ENCODE measurements at regions not wholly inside any gene's neighbourhood (a gene's known extent, or its start where the extent isn't known, plus 50 kb on each side); places are given as distances from the start of the nearest gene placed in this dataset.
"Not testable (repeated sequence)": the region's sequence is repeated elsewhere in the genome, so short reads cannot be mapped to it uniquely, and the experiment has no call there.

- not testable (repeated sequence) for DNase-seq
Observed at GRCh38 chr1:121006826-121007225, 117.3 kb downstream of the PPIAL4A start.

- not testable (repeated sequence) for DNase-seq
Observed at GRCh38 chr1:121007755-121008154, 118.2 kb downstream of the PPIAL4A start.

DNA sequence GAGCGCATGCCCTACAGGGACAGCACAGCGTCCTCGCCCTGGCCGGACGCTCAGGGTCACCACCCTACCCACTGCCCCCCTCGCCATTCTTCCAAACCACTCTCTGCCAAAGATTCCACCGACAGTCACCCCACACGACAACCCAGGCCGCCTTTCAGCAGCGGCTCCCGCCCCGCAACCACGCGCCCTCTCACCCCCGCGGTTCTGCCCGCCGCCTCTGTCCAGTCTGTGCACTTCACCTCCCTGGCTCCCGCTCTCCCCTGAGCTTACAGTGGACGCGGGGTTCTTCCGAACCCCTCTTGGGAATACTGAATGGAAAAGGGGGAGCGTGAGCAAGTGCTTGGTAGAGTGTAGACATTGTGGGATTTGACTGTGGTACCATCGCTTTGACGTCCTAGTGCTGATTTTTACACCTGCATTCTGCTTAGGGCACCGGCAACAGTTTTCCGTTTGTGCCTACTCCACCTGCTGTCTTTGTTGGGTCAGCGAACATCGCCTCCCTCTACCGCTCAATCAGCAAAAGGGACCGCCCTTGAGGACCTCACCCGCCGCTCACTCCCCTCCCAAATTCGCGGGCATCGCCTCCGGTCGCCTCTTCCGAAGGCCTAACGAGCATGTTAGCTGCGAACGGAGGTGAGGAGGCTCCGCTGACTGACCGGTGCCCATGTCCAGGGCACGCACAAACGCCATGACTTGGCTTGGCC lies 119.1 kb downstream of the PPIAL4A start:
- DNase-seq: not testable (repeated sequence)

- DNase-seq: not testable (repeated sequence)
Observed at GRCh38 chr1:121009216-121010057, 119.9 kb downstream of the PPIAL4A start.

DNA sequence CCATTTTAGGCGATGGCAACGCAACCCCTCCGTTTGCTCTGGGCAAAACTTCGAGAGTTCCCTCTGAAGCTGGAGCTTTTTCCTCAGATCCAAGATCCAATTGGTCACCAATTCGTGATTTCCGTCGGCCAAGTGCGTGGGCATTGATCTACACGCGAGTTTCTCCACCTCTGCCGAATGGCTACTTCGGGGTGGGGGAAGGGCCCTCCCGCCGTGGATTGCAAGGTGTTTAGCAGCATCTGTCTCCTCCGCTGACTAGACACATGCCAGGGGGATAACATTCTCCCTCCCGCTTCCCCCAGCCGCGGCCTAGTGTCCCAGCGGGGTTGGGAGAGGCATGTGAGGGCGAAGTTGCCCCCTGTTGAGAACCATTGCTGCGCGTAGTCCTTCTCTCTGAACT lies 120.6 kb downstream of the PPIAL4A start:
- not testable (repeated sequence) for DNase-seq

DNA sequence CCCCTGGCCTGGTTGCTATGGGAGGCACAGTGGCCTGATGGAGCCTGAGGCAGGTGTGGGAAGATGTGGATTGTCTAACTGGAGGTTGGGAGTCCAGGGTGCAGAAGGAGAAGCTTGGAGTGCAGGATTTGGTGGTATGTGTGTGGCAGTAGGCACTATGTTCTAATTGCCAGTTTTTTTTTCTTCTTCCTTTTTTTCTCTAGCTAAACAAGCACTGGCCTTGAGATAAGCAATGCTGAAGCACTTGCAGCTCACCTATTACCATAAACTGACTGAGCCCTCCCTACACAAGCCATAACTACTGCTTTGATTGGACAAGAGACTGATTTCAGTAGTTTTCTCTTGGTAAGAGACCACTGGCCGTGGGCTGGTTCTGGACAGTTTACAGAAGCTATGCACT lies 123.6 kb downstream of the PPIAL4A start:
- not testable (repeated sequence) for DNase-seq

DNA sequence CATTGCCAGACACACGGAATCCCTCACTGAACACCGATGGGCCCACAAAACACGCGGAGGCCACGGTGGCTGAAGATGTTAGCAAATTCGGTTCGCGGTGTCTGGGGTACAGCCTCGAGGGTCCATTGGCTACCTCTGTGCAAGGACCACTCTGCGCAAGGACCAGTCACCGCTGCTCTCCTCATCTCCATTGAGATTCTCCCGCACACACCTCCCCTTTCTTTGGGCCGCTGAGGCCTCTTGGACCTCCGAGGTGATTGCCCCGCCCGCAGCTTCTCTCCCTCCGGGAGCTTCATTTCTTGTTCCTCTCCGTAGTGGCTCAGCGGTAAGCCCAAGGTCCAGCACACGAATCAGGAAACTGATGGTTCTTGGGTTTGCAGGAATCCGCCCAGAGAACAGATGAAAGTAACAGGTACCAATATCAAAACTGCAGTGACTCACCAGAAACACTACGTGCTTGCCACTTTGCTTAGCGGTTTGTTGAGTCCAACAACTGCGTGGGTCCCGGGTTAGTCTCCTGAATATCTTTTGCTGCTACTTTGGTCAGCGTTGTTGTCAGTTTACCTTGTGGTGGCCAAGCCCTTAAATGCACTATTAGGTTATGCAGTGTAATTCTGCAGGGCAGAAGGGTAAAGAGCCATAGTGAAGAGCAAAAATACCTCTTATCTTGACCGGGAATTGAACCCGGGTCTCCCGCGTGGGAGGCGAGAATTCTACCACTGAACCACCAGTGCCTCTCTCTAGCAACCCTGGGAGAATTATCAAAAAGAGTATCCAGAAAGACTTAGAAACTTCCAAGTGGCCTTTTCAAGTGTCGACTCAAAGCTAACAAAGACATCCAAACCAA lies 126.8 kb downstream of the PPIAL4A start:
- DNase-seq: not testable (repeated sequence)

- not testable (repeated sequence) for DNase-seq
Observed at GRCh38 chr1:121019715-121020349, 130.3 kb downstream of the PPIAL4A start.

DNA sequence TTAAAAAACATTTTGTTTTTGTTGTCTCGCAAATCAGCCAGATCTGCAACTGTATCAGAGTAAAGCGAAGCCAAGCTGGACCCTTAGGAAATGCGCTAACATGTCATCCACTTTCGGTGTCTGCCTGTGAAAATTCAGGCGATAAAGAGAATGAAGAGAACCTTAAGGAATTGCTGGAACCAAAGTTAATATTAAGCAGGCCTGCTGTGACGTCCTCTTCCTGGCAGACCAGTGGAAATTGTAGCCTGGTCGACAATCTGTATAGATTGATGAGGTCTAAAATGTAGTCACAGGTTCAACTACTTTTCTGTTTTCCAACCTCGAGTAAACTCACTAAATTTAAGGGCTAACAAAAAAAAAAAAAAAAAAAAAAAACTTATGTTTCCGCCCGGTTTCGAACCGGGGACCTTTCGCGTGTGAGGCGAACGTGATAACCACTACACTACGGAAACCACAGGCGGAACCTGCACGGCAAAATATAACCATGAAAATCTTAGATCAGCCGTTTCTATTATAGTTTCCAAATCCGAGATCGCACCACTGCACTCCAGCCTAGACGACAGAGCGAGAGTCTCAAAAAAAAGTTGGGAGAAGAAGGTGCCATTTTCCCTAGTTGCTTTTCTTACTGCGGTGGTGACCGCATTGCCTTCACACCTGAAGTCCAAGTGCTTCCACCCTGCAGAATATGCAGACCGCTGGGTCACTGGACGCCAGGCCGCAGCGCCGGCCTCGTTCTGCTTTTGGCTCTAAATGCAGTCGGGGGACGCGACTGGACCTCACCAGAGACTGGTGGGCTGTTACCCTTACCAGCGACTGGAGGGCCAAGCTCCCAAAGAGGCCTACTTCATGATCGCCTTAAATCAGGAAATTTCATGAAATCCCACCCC lies 131.0 kb downstream of the PPIAL4A start:
- not testable (repeated sequence) for DNase-seq

GRCh38 chr1:121021716-121022115 lies 132.1 kb downstream of the PPIAL4A start:
- DNase-seq: not testable (repeated sequence)

- DNase-seq: not testable (repeated sequence)
Observed at GRCh38 chr1:121032878-121033494, 143.4 kb downstream of the PPIAL4A start.

- not testable (repeated sequence) for DNase-seq
Observed at GRCh38 chr1:121036792-121037191, 147.2 kb downstream of the PPIAL4A start.

- not testable (repeated sequence) for DNase-seq
Observed at GRCh38 chr1:121040974-121041373, 143.2 kb downstream of the FAM72B start.

GRCh38 chr1:121041497-121041896 lies 142.6 kb downstream of the FAM72B start:
- DNase-seq: not testable (repeated sequence)

DNA sequence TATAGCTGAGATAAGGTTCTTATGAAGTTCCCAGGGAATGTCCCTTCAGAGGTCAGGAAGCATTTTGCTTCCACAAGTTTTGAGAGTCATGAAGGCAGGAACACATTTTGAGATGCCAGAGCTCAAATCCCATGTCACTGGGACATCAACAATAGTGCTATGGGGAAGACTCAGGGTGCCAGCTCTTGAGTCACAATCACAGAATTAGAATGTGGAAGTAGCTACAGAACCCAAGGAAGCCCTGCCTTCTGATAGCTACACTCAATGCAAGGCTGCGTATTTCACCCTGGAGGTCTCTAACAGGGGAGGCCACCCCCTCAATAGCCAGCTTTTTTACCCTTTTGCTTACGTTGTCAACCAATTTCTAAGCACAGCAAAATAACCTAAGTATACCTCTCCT lies 141.3 kb downstream of the FAM72B start:
- DNase-seq: not testable (repeated sequence)

GRCh38 chr1:121048293-121048752 lies 135.8 kb downstream of the FAM72B start:
- not testable (repeated sequence) for DNase-seq

DNA sequence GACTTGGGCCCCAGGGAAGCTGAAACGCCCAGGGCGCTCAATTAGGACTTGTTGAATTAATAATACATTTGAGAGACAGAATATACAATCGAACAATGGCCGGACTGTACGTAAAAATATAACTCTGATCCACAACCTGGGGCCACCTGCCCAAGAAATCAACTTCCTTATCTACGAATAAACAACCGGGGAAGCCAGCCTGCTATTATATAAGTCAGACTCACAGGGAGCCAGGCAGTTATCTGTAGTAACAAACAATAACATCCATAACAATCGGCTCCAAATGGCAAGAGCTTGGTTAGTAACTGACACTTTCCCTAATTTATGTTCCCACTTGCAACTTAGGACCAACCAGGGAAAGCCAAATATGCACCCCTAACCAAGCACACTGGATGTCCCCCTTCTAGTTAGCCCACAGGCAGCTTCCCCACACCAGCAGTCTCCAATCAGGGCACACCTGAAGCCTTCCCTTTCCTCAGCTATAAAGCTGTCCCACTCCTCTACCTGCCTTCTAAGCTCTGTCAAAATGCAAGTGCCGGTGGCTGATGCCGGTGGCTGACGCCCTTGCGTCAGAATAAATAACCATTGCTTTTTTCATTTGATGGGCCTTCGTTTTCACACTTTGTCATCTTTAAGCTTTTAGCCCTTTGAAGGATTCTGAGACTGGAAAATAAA lies 135.2 kb downstream of the FAM72B start:
- DNase-seq: not testable (repeated sequence)

GRCh38 chr1:121050097-121050496 lies 134.0 kb downstream of the FAM72B start:
- DNase-seq: not testable (repeated sequence)

GRCh38 chr1:121051161-121051790 lies 132.9 kb downstream of the FAM72B start:
- DNase-seq: not testable (repeated sequence)

Measured in NCI-H2107 (cell line).